GM10266 (cell line): ENCODE measurements at regions not wholly inside any gene's neighbourhood (a gene's known extent, or its start where the extent isn't known, plus 50 kb on each side); places are given as distances from the start of the nearest gene placed in this dataset.

ENCODE experiments used
- DNase-seq: peaks from one replicate; pipeline ENCODE4 v3.0.0; 2012; ENCODE audit errors: extremely low spot score
- TF ChIP-seq, protein P1 (sequence below): IDR thresholded peaks from 2 replicates; pipeline ENCODE4 v1.5.1; 2012; ENCODE audit warnings: mild to moderate bottlenecking, low read depth; ENCODE audit not compliant: control insufficient read depth, insufficient read depth; ENCODE audit errors: missing control alignments

DNA sequence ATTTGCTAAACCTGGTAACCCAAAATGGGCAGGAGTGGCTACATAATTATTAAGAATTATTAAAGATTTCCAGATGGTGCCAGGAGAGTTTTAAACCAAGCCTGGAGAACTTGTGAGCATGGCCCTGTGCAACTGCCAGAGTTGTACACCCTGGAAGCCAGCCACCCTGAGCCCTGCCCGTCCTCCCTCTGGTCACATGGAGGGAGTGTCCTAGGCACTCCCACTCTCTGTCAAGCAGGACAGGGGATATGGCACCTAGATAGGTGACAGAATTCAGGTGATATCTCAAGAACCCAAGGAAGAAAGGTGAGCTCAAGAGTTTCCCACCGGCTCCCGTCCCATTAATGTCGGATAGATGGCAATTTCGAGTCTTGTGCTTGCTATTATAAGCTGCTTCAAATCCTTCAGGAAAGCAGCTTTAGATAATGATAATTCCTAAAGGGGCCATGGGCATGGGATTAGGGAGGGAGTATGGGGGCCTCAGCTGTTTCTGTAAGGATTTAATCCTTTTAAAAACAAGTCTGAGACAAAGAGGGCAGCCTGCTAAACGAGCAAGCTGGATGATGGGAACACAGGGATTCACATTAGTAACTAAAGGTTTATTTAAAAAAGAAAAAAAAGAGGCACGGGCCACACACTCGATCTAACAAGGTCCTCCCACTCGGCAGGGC lies 169.1 kb downstream of the BMP7 start:
- DNase-seq: no peak
- TF ChIP-seq, protein P1, sequence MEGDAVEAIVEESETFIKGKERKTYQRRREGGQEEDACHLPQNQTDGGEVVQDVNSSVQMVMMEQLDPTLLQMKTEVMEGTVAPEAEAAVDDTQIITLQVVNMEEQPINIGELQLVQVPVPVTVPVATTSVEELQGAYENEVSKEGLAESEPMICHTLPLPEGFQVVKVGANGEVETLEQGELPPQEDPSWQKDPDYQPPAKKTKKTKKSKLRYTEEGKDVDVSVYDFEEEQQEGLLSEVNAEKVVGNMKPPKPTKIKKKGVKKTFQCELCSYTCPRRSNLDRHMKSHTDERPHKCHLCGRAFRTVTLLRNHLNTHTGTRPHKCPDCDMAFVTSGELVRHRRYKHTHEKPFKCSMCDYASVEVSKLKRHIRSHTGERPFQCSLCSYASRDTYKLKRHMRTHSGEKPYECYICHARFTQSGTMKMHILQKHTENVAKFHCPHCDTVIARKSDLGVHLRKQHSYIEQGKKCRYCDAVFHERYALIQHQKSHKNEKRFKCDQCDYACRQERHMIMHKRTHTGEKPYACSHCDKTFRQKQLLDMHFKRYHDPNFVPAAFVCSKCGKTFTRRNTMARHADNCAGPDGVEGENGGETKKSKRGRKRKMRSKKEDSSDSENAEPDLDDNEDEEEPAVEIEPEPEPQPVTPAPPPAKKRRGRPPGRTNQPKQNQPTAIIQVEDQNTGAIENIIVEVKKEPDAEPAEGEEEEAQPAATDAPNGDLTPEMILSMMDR: no peak

DNA sequence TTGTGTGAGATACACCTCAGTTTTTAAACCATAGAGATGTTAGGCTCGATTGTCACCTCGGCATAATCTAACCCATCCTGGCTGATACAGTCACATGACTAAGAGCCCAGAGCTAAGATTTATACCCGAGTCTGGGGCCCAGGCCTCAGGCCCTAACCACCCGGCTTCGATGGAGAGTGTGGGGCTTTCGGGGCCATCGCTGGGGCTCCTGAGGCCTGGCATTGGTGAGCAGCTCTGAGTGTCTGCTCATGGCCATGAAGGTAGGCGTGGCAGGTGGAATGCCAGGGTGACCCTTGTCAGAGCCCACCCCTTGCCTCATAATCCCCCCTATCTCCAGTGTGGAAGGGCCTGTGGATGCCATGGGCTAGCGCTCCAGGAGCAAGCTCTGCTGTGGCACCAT lies 164.3 kb downstream of the BMP7 start:
- TF ChIP-seq, protein P1: no peak

DNA sequence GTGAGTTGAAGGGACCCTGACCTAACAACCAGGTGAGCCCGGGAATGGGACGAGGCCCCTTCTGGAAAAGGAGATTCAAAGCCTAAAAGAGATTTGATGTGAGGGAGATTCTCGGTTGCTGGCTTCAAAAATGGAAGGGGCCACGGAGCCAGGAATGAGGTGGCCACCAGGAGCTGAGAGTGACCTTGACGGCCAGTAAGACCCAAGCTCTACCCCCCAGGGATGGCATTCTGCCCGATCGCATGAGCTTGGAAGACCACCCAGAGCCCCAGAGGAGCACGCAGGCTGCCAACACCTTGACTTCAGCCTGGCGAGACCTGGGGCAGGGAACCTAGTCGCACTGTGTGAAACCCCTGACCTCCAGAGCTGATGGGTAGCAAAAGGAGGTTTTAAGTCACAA lies 163.9 kb downstream of the BMP7 start:
- no peak for DNase-seq
- TF ChIP-seq, protein P1: no peak

More for the DNA sequence above, 164.3 kb downstream of the BMP7 start:
- no peak for DNase-seq

DNA sequence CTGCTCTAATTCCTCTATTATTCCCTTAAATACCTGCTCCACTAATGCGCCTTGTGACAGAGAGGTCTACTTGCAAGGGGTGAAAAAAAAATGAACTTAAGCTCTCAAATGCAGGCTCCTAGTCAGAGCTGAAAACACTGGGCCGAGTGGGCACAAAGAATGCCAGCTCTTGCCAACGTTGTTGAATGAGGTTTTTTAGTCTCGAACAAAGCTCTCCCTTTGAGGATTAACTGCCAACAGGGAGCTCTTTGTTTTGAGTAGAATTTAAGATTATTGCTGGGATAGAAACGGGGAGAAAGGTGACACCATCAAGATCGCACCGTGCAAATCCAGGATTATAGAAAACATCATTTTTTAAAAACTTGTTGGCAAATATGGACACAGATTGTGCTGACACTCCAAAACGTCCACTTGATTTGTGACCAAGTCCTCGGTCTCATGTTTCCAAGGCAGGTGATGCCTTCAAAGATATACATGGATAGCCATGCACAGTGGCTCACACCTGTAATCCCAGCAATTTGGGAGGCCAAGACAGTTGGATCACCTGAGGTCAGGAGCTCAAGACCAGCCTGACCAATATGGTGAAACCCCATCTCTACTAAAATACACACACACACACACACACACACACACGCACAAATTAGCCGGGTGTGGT lies 163.2 kb downstream of the BMP7 start:
- no peak for DNase-seq
- TF ChIP-seq, protein P1: no peak

DNA sequence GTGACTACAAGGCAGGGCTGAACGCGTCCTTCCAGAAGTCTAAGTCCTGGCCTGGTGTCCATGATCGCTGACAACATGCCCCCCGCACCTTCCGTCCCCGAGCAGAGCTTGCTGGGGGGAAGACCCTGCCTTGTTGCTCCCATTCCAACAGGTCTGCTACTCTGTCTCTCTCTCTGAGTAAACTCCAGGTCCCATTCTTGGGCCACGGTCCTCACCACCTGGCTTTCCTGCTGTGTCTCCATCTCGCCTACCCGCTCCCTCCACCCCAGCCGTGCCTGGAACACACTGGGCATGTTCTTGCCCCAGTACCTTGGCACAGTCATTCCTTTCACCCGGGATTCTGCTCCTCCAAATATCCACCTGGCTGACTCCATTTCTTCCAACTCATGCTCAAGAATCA lies 162.3 kb downstream of the BMP7 start:
- TF ChIP-seq, protein P1: no peak
- no peak for DNase-seq

DNA sequence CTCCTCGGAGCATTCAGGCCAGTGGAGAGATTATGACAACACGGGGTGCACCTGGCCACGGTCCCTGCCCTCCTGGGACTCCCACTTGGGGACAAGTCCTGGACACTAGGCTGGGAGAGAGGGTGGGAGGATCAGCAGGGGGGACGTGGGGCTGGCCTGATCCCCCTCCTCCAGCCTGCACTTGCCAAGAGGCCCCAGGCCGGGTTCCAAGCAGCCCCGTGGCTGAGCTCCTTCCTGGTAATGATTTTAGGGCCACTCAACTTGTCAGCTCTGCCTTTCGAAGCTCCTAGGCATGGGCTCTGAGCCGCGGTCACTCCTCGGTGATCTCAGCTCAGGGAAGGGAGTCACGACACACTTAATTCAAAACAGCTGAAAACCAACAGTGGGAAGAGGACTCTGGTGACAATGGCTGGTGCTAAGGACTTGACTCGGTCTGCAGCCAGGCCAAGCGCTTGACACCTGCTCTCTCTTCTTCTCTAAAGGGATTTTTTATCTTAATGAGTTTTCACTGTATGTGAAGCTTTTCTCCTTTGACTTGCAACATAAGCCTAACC lies 161.7 kb downstream of the BMP7 start:
- no peak for DNase-seq
- TF ChIP-seq, protein P1: no peak
